ENCODE measurements at regions not wholly inside any gene's neighbourhood (a gene's known extent, or its start where the extent isn't known, plus 50 kb on each side); places are given as distances from the start of the nearest gene placed in this dataset.

DNA sequence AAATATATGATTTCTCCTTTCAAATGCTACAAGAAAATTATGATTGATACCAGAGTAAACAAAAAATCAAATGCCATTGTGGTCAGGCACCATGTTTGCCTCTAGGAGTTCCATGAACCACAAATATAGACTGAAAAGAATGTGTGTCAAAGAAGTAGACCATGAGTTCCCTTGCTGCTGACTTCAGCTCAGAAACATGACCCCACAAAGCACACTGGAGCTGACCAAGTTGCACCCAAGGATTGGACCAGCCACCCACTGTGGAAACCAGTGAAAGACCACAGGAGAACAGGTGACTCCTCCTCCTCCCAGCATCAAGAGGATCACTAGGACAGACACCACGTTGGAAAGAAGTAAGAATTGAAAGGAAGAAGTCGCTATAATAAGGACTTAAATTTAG is 90.8 kb upstream of the TENT5A start:
- Histone ChIP-seq H3K4me3 (ENCODE audit: low read length) (no peak overlapping the region), H4K20me1 (ENCODE audit: control insufficient read depth, insufficient read depth, low read depth, low read length) (no peaks in the 10 kb centered on the region), H3K36me3 (ENCODE audit: control insufficient read depth, low read length) (no peaks in the 10 kb centered on the region), H3K79me2 (ENCODE audit: control insufficient read depth, low read length) (no peaks in the 10 kb centered on the region), H3K4me2 (ENCODE audit: low read length) (no peak overlapping the region), H3K9me2 (replicated peaks; ENCODE audit: control insufficient read depth, low read length) (no peaks in the 10 kb centered on the region), H3K27ac (ENCODE audit: low read depth, low read length) (no peak overlapping the region), H3K4me1 (ENCODE audit: control insufficient read depth, low read length) (no peaks in the 10 kb centered on the region), H3K27me3 (ENCODE audit: control insufficient read depth, low read length) (no peaks in the 10 kb centered on the region), H3K9me3 (ENCODE audit: control insufficient read depth, insufficient read depth, low read length) (no peaks in the 10 kb centered on the region), H3F3A (ENCODE audit: control insufficient read depth, insufficient read depth) (no peaks in the 10 kb centered on the region)
- no peak for TF ChIP-seq CTCF (IDR thresholded peaks at IDR 0.05; ENCODE audit: low read depth, low read length, poor library complexity, severe bottlenecking)
- TF ChIP-seq EZH2phosphoT487 (IDR thresholded peaks at IDR 0.05; ENCODE audit: borderline replicate concordance, low read length): no peak

GRCh38 chr6:81842254-81842653 is 89.8 kb upstream of the TENT5A start:
- Histone ChIP-seq H3K9me2 (replicated peaks; ENCODE audit: control insufficient read depth, low read length) (no peaks in the 10 kb centered on the region), H3K9me3 (ENCODE audit: control insufficient read depth, insufficient read depth, low read length) (no peaks in the 10 kb centered on the region), H3K4me1 (ENCODE audit: control insufficient read depth, low read length) (no peaks in the 10 kb centered on the region), H3F3A (ENCODE audit: control insufficient read depth, insufficient read depth) (no peaks in the 10 kb centered on the region), H3K27ac (ENCODE audit: low read depth, low read length) (no peak overlapping the region), H3K27me3 (ENCODE audit: control insufficient read depth, low read length) (no peaks in the 10 kb centered on the region), H3K79me2 (ENCODE audit: control insufficient read depth, low read length) (no peaks in the 10 kb centered on the region), H3K4me2 (ENCODE audit: low read length) (no peak overlapping the region), H4K20me1 (ENCODE audit: control insufficient read depth, insufficient read depth, low read depth, low read length) (no peaks in the 10 kb centered on the region), H3K36me3 (ENCODE audit: control insufficient read depth, low read length) (no peaks in the 10 kb centered on the region), H3K4me3 (ENCODE audit: low read length) (no peak overlapping the region)
- TF ChIP-seq CTCF (IDR thresholded peaks at IDR 0.05; ENCODE audit: low read depth, low read length, poor library complexity, severe bottlenecking) (no peak), EZH2phosphoT487 (IDR thresholded peaks at IDR 0.05; ENCODE audit: borderline replicate concordance, low read length) (no peak)

- Histone ChIP-seq H3F3A (ENCODE audit: control insufficient read depth, insufficient read depth) (no peaks in the 10 kb centered on the region), H3K79me2 (ENCODE audit: control insufficient read depth, low read length) (no peaks in the 10 kb centered on the region), H3K4me1 (ENCODE audit: control insufficient read depth, low read length) (no peaks in the 10 kb centered on the region), H3K4me2 (ENCODE audit: low read length) (no peak overlapping the region), H3K27me3 (ENCODE audit: control insufficient read depth, low read length) (no peaks in the 10 kb centered on the region), H3K36me3 (ENCODE audit: control insufficient read depth, low read length) (no peaks in the 10 kb centered on the region), H3K27ac (ENCODE audit: low read depth, low read length) (no peak overlapping the region), H3K9me2 (replicated peaks; ENCODE audit: control insufficient read depth, low read length) (no peaks in the 10 kb centered on the region), H3K4me3 (ENCODE audit: low read length) (no peak overlapping the region), H4K20me1 (ENCODE audit: control insufficient read depth, insufficient read depth, low read depth, low read length) (no peaks in the 10 kb centered on the region), H3K9me3 (ENCODE audit: control insufficient read depth, insufficient read depth, low read length) (no peaks in the 10 kb centered on the region)
- no peak for TF ChIP-seq EZH2phosphoT487 (IDR thresholded peaks at IDR 0.05; ENCODE audit: borderline replicate concordance, low read length)
- TF ChIP-seq CTCF (IDR thresholded peaks at IDR 0.05; ENCODE audit: low read depth, low read length, poor library complexity, severe bottlenecking): no peak
Measured at GRCh38 chr6:81838724-81839426, 86.4 kb upstream of the TENT5A start.

Measured in DOHH2 (cell line).